Stimulated activated CD8-positive, alpha-beta memory T cell treated with anti-CD3 and anti-CD28 coated beads, Interleukin-7, amount 100 ng/mL, for 48 hours (primary cell): ENCODE measurements at regions not wholly inside any gene's neighbourhood (a gene's known extent, or its start where the extent isn't known, plus 50 kb on each side); places are given as distances from the start of the nearest gene placed in this dataset.

Experiments used
- DNase-seq, 2 donors: peaks; one replicate each; pipeline ENCODE4 v3.0.0-alpha.2; 2020; ENCODE audit warnings: low read depth in 1 of 2; ENCODE audit errors: extremely low read depth in 1 of 2

GRCh38 chr16:56140645-56141044, 50.6 kb upstream of the GNAO1 start:
- no peak for DNase-seq

GRCh38 chr16:56137269-56137668, 54.0 kb upstream of the GNAO1 start:
- DNase-seq: no peak

- no peak for DNase-seq
These were observed 55.0 kb upstream of the GNAO1 start for GRCh38 chr16:56136256-56136655.

GRCh38 chr16:56134790-56135189, 56.5 kb upstream of the GNAO1 start:
- no peak for DNase-seq

- DNase-seq: no peak
These were observed 65.4 kb upstream of the GNAO1 start for GRCh38 chr16:56125922-56126321.

- DNase-seq: no peak
These were observed 69.0 kb upstream of the GNAO1 start for GRCh38 chr16:56122251-56122650.

GRCh38 chr16:56121156-56121500, 70.2 kb upstream of the GNAO1 start:
- no peak for DNase-seq

- no peak for DNase-seq
These were observed 70.7 kb upstream of the GNAO1 start for GRCh38 chr16:56120447-56121155.

GRCh38 chr16:56119133-56119532, 72.2 kb upstream of the GNAO1 start:
- no peak for DNase-seq

GRCh38 chr16:56116577-56116964, 74.7 kb upstream of the GNAO1 start:
- no peak for DNase-seq

- no peak for DNase-seq
These were observed 75.3 kb upstream of the GNAO1 start for GRCh38 chr16:56115817-56116576.

- no peak for DNase-seq
These were observed 78.1 kb upstream of the GNAO1 start for GRCh38 chr16:56113223-56113622.

- no peak for DNase-seq
These were observed 80.2 kb upstream of the GNAO1 start for GRCh38 chr16:56111100-56111499.

GRCh38 chr16:56109994-56110393, 81.3 kb upstream of the GNAO1 start:
- no peak for DNase-seq

GRCh38 chr16:56109205-56109604, 82.1 kb upstream of the GNAO1 start:
- no peak for DNase-seq

GRCh38 chr16:56108724-56109123, 82.6 kb upstream of the GNAO1 start:
- no peak for DNase-seq

- DNase-seq: no peak
These were observed 83.2 kb upstream of the GNAO1 start for GRCh38 chr16:56108056-56108471.

GRCh38 chr16:56106527-56106926, 84.8 kb upstream of the GNAO1 start:
- no peak for DNase-seq

- no peak for DNase-seq
These were observed 88.4 kb upstream of the GNAO1 start for GRCh38 chr16:56102906-56103305.

GRCh38 chr16:56102183-56102686, 89.1 kb upstream of the GNAO1 start:
- no peak for DNase-seq

GRCh38 chr16:56101480-56101879, 89.8 kb upstream of the GNAO1 start:
- DNase-seq: no peak

GRCh38 chr16:56097306-56097705, 94.0 kb upstream of the GNAO1 start:
- no peak for DNase-seq
